ENCODE measurements at regions not wholly inside any gene's neighbourhood (a gene's known extent, or its start where the extent isn't known, plus 50 kb on each side); places are given as distances from the start of the nearest gene placed in this dataset.
"Not testable (repeated sequence)": the region's sequence is repeated elsewhere in the genome, so short reads cannot be mapped to it uniquely, and the experiment has no call there.

- FAIRE-seq = no peak
These were observed 737.8 kb upstream of the FRG1 start for GRCh38 chr4:189202869-189203271.

DNA sequence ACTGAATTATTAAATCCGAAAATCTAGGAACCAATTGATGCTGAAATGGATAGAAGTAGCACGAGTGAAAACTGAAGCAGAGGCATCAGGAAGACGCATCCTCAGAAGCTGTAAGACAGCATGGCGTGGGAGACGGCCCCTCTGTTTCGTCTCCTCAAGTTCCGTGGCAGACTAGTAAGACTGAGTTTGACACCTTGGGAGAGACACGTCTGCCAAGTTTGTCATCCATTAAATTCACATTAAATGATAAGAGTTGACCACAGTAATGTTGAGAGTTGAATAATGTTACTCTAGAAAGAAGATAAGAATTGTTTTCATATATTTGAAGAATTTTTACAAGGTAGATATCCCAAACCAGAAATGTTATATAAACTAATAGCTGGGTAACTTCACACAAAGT, 736.1 kb upstream of the FRG1 start:
- FAIRE-seq = no peak

DNA sequence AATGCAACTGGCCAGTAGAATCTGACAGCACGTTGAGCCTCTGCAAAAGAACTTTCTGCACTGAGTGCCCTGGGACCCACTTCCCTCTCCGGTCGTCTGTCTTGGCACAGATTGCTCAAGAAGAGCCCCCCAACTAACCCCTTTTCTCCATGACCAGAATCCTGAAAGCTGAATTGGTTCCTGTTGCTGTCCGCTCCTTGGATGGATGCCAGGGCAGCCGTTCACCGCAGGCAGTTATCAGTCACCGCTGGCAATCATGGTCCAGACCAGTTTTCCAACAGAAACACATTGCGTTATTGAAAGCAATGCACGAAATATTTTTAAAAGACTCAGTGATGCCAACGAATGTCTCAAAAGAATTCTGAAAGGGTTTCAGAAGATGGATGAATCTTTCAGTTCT, 733.7 kb upstream of the FRG1 start:
- no peak for FAIRE-seq

- FAIRE-seq = no peak
These were observed 732.8 kb upstream of the FRG1 start for GRCh38 chr4:189207872-189208271.

- FAIRE-seq = no peak
These were observed 725.1 kb upstream of the FRG1 start for GRCh38 chr4:189215574-189215973.

DNA sequence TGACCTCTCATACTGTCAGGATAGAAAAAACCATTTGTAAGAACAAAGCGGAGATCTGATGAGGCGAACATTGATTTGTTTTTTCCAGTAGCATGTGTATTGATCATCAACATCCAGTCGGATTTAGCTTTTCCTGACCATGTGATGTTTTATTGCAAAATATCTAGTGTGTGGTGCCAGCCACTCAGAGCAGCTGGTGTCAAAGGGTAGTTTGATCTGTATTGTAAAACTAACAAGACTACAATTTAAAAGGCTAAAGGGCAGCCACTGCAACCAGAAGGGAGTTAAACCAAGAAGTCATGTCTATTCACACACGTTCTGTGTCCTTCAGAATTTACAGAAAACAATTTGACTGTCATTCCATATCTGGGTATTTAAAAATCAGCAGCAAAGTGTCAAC, 719.0 kb upstream of the FRG1 start:
- no peak for FAIRE-seq

DNA sequence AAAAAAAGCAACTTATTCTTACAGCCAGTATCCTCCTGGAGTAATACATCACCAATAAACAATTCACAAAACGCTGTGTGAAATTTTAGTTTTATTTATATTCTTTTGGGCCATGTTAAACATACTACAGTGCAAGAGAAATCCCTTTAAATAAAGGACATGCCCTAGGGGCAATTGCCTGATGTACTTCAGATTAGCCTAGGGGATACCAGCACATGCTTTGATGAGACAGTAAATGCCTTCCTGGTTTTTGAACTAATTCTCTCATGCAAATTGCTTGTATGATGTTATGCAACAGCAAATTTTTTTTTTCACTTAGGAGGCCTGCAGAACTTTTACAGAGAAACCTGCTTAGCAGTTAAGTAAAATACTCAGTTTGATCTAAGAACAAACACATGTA, 711.9 kb upstream of the FRG1 start:
- no peak for FAIRE-seq

- no peak for FAIRE-seq
These were observed 708.4 kb upstream of the FRG1 start for GRCh38 chr4:189232274-189232673.

DNA sequence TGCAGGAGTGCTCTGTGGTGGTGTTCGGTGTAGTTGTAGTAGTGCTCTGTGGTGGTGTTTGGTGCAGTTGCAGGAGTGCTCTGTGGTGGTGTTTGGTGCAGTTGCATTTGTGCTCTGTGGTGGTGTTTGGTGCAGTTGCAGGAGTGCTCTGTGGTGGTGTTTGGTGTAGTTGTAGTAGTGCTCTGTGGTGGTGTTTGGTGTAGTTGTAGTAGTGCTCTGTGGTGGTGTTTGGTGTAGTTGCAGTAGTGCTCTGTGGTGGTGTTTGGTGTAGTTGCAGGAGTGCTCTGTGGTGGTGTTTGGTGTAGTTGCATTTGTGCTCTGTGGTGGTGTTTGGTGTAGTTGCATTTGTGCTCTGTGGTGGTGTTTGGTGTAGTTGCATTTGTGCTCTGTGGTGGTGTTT, 706.9 kb upstream of the FRG1 start:
- FAIRE-seq = peak; percentile 99

DNA sequence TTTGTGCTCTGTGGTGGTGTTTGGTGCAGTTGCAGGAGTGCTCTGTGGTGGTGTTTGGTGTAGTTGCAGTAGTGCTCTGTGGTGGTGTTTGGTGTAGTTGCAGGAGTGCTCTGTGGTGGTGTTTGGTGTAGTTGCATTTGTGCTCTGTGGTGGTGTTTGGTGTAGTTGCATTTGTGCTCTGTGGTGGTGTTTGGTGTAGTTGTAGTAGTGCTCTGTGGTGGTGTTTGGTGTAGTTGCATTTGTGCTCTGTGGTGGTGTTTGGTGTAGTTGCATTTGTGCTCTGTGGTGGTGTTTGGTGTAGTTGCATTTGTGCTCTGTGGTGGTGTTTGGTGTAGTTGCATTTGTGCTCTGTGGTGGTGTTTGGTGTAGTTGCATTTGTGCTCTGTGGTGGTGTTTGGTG, 705.7 kb upstream of the FRG1 start:
- FAIRE-seq = peak; percentile 97

DNA sequence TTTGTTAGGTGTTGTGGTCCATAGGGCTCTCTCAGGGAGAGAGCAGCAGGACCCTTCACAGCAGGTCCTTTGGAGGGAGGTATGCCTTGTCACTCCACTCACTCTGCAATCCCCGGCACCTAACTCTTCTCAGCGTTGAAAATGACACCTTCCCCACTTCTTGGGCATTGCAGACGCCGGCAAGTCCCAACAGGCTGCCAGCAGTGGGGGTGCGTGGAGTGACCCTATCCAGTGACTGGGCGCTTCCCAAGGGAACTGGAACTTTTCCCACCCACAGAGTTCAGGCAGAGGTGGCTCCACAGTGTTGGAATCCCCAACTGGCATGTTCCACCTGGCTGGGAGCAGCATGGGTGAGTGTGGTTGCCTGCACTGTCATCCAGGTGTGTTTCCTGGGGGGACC, 705.1 kb upstream of the FRG1 start:
- FAIRE-seq = no peak

DNA sequence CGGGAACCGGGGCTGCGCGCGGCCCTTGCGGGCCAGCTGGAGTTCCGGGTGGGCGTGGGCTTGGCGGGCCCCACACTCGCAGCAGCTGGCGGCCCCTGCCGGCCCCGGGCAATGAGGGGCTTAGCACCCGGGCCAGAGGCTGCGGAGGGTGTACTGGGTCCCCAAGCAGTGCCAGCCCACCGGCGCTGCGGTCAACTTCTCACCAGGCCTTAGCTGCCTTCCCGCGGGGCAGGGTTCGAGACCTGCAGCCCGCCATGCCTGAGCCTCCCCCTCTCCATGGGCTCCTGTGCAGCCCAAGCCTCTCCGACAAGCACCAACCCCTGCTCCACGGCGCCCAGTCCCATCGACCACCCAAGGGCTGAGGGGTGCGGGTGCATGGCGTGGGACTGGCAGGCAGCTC, 704.4 kb upstream of the FRG1 start:
- FAIRE-seq = not testable (repeated sequence)

GRCh38 chr4:189237340-189237739, 703.3 kb upstream of the FRG1 start:
- FAIRE-seq = no peak

DNA sequence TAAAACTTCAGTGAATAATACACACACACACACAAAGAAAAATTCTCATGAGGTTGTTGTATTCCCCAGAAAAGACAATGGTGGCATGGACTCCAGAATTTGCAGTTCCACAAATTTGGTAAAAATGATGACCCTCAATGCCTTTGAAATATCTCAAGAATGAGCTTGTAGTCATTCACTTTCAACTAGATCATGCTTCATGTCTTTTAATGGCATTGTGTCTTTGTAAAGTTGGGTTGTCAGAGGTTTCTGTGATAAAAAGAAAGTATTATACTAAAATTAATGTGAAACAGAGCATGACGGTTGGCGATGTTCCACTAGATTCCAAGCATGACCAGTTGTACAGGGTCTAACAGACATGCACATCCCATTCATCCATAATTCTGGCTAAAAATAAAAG, 685.0 kb upstream of the FRG1 start:
- FAIRE-seq = no peak

GRCh38 chr4:189261475-189261874, 679.2 kb upstream of the FRG1 start:
- no peak for FAIRE-seq

- FAIRE-seq = no peak
These were observed 675.2 kb upstream of the FRG1 start for GRCh38 chr4:189265515-189265914.

DNA sequence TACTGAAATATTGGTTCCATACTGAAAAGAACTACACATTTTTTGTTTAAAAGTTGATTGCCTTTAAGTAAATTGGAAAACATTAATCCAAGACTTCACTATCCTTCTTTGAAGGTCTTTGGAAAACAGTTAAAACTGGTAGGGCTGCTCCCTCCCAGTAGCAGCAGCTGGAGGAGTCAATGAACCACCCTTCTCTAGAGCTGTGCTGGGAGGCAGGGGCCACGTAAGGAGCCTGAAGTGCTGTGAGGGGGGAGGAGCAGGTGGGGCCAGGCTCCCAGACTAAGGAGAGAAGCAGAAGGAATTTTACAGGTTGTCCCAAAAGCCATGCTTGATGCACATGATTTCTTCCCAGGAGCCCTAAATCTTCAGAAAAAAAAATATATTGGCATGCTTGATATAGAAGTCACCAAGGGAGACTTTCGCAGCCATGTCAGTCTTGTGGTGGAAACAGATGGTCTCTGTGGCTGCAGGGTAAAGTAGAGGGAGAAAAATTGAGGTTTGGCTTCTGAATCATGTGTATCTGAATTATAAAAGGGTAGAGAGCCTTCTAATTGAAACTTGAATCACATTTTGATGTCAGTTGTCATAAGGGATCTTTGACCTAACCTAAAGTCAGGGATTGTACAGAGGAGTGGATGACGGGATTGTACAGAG, 673.2 kb upstream of the FRG1 start:
- FAIRE-seq = no peak

- no peak for FAIRE-seq
These were observed 662.0 kb upstream of the FRG1 start for GRCh38 chr4:189278597-189279165.

DNA sequence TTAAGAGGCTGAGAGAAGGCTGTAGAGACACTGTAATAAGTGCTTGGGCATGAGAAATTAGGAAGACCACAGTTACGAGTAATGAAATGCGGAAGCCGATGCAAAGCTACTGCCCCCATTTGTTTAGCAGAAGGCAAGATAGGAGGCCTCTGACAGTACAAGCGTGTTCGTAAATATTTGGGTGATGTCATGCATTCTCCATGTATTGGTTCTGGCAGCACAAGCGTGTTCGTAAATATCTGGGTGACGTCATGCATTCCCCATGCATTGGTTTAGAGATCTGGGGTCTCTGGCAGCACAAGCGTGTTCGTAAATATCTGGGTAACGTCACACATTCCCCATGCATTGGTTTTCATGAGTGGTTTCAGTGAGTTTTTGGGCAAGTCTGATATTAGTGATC, 661.5 kb upstream of the FRG1 start:
- FAIRE-seq = no peak

- no peak for FAIRE-seq
These were observed 655.3 kb upstream of the FRG1 start for GRCh38 chr4:189285377-189285776.

DNA sequence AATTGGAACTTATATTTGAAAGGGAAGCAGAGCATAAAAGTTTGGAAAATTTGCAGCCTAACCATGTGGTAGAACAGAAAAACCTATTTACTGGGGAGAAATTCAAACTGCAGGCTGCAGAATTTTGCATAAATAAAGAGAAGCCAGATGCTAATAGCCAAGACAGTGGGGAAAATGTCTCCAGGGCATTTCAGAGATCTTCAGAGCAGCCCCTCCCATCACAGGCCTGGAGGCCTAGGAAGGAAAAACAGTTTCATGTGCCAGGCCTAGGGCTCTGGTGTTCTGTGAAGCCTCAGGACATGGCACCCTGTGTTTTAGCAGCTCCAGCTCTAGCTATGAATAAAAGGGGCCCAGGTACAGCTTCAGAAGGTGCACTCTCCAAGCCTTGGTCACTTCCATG, 648.7 kb upstream of the FRG1 start:
- no peak for FAIRE-seq

- no peak for FAIRE-seq
These were observed 647.2 kb upstream of the FRG1 start for GRCh38 chr4:189293459-189293858.

- FAIRE-seq = no peak
These were observed 646.1 kb upstream of the FRG1 start for GRCh38 chr4:189294574-189294973.

GRCh38 chr4:189299706-189300105, 641.0 kb upstream of the FRG1 start:
- no peak for FAIRE-seq

- FAIRE-seq = no peak
These were observed 639.0 kb upstream of the FRG1 start for GRCh38 chr4:189301692-189302091.

All from colon (tissue), 2 donors.